ENCODE measurements at regions not wholly inside any gene's neighbourhood (a gene's known extent, or its start where the extent isn't known, plus 50 kb on each side); places are given as distances from the start of the nearest gene placed in this dataset.

DNA sequence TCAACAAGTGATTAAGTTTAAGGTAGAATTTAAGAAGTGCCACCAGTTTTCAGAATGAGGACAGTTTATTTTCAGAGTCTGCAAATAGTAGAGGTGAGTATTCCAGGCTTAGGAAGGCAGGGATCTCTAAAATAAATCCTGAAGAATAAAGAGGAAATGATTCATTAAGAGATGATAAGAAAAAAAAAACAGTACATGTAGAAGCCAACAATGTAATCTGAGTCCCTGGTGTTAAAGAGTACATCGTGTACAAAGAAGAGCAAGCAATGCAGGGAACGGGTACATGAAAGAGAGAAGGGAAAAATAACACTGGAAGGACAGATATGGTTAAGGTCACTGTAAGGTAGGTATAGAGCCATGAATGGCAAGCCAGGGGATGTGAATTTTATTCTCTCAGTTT is 95.2 kb upstream of the FOXG1 start:
- no peak for TF ChIP-seq POLR2A (IDR thresholded peaks at IDR 0.05; ENCODE audit: extremely low read depth, insufficient read length)
- TF ChIP-seq, protein P1, sequence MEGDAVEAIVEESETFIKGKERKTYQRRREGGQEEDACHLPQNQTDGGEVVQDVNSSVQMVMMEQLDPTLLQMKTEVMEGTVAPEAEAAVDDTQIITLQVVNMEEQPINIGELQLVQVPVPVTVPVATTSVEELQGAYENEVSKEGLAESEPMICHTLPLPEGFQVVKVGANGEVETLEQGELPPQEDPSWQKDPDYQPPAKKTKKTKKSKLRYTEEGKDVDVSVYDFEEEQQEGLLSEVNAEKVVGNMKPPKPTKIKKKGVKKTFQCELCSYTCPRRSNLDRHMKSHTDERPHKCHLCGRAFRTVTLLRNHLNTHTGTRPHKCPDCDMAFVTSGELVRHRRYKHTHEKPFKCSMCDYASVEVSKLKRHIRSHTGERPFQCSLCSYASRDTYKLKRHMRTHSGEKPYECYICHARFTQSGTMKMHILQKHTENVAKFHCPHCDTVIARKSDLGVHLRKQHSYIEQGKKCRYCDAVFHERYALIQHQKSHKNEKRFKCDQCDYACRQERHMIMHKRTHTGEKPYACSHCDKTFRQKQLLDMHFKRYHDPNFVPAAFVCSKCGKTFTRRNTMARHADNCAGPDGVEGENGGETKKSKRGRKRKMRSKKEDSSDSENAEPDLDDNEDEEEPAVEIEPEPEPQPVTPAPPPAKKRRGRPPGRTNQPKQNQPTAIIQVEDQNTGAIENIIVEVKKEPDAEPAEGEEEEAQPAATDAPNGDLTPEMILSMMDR (IDR thresholded peaks at IDR 0.05; ENCODE audit: low read depth, low read length) = no peak
